Stimulated activated CD8-positive, alpha-beta memory T cell treated with anti-CD3 and anti-CD28 coated beads, Interleukin-4, amount 100 ng/mL, for 4 hours (primary cell): ENCODE measurements at regions not wholly inside any gene's neighbourhood (a gene's known extent, or its start where the extent isn't known, plus 50 kb on each side); places are given as distances from the start of the nearest gene placed in this dataset.
"Not testable (repeated sequence)": the region's sequence is repeated elsewhere in the genome, so short reads cannot be mapped to it uniquely, and the experiment has no call there.

Experiments used
- DNase-seq, 2 donors: peaks; one replicate each; pipeline ENCODE4 v3.0.0-alpha.2; 2020; ENCODE audit warnings: low read depth in 2 of 2, low spot score in 1 of 2

GRCh38 chr9:39566782-39567181 is 211.3 kb downstream of the SPATA31A1 start:
- not testable (repeated sequence) for DNase-seq

- DNase-seq, result not testable (repeated sequence)
Observed at GRCh38 chr9:39567396-39567795, 211.9 kb downstream of the SPATA31A1 start.

GRCh38 chr9:39568900-39569299 is 213.4 kb downstream of the SPATA31A1 start:
- DNase-seq, result not testable (repeated sequence)

- DNase-seq, result not testable (repeated sequence)
Observed at GRCh38 chr9:39573024-39574022, 217.9 kb downstream of the SPATA31A1 start.

- DNase-seq, result not testable (repeated sequence)
Observed at GRCh38 chr9:39579000-39579399, 223.5 kb downstream of the SPATA31A1 start.

GRCh38 chr9:39581296-39581695 is 225.8 kb downstream of the SPATA31A1 start:
- not testable (repeated sequence) for DNase-seq

GRCh38 chr9:39582677-39583412 is 227.4 kb downstream of the SPATA31A1 start:
- not testable (repeated sequence) for DNase-seq

- DNase-seq, result not testable (repeated sequence)
Observed at GRCh38 chr9:39583413-39583747, 227.9 kb downstream of the SPATA31A1 start.

GRCh38 chr9:39585233-39585632 is 229.8 kb downstream of the SPATA31A1 start:
- not testable (repeated sequence) for DNase-seq

GRCh38 chr9:39587844-39588499 is 232.5 kb downstream of the SPATA31A1 start:
- no peak for DNase-seq

- DNase-seq, result no peak
Observed at GRCh38 chr9:39588500-39589137, 233.2 kb downstream of the SPATA31A1 start.

- not testable (repeated sequence) for DNase-seq
Observed at GRCh38 chr9:39604089-39604488, 248.6 kb downstream of the SPATA31A1 start.

GRCh38 chr9:39611449-39612231 is 256.2 kb downstream of the SPATA31A1 start:
- not testable (repeated sequence) for DNase-seq

GRCh38 chr9:39616480-39616879 is 261.0 kb downstream of the SPATA31A1 start:
- not testable (repeated sequence) for DNase-seq

- not testable (repeated sequence) for DNase-seq
Observed at GRCh38 chr9:39624048-39624447, 268.6 kb downstream of the SPATA31A1 start.

- DNase-seq, result not testable (repeated sequence)
Observed at GRCh38 chr9:39632071-39632470, 276.6 kb downstream of the SPATA31A1 start.

- DNase-seq, result not testable (repeated sequence)
Observed at GRCh38 chr9:39649029-39649428, 293.6 kb downstream of the SPATA31A1 start.

- not testable (repeated sequence) for DNase-seq
Observed at GRCh38 chr9:39656960-39657603, 301.6 kb downstream of the SPATA31A1 start.

GRCh38 chr9:39663020-39663419 is 307.6 kb downstream of the SPATA31A1 start:
- not testable (repeated sequence) for DNase-seq
